HPDE6-E6E7 (cell line): ENCODE measurements at regions not wholly inside any gene's neighbourhood (a gene's known extent, or its start where the extent isn't known, plus 50 kb on each side); places are given as distances from the start of the nearest gene placed in this dataset.

Source experiments
- DNase-seq: peaks from one replicate; pipeline ENCODE4 v3.0.0; 2011; ENCODE audit warnings: missing footprints; ENCODE audit errors: extremely low spot score

DNA sequence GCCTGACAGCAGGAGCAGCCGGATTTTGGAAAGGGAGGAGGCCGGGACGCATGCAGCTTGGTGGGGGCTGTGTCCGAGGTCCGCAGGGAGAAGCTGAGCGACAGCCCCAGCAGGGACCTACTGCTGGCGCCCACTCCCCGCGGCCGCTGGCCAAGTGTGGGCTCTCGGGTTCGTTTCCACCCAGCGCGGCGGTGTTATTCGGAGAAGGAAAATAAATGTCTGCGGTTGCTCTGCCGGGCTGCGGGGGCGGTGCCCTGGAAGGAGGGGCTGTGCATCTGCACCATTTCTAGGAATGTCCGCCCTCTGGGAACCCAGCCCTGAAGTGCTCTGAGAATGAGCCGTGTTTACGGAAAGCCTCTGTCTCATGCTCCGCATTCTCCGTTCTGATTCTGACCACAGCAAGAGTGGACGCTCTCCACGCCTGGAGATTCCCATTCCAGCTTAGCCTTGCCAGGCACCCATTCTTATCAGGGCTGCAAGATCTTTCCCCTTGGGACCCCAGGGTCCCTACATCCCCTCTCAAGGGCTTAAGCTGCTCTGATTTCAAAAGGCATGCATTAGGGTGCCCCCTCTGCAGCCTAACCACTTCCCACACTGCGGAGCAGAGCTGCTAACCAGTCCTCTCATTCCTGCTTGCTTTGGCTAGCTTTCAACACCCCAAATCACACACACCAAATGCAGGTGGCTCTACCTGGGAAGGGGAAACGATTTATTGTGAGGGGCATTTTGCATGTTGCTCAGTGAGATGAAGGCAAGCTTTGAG lies 256.6 kb upstream of the GLI3 start:
- peak; percentile 63 for DNase-seq

DNA sequence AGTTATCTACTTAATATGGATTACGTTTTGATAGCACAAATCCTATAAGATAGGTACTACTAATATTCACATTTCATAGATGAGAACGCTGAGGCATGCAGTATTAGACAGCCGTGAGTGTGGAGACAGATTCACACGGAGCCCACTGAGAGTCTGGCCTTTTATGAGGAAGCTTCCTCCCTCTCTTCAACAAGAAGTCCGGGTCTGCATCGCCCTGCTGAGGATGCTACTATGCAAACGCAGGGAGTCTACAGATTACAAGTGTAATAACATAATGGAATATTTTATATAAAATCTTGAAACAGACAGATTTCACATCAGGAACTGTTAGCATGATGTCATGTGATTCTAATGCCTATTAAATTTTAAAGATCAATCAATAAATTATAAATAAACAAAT lies 255.9 kb upstream of the GLI3 start:
- no peak for DNase-seq

GRCh38 chr7:42491106-42491505 lies 254.1 kb upstream of the GLI3 start:
- DNase-seq = no peak

GRCh38 chr7:42489299-42489698 lies 252.3 kb upstream of the GLI3 start:
- DNase-seq = no peak

DNA sequence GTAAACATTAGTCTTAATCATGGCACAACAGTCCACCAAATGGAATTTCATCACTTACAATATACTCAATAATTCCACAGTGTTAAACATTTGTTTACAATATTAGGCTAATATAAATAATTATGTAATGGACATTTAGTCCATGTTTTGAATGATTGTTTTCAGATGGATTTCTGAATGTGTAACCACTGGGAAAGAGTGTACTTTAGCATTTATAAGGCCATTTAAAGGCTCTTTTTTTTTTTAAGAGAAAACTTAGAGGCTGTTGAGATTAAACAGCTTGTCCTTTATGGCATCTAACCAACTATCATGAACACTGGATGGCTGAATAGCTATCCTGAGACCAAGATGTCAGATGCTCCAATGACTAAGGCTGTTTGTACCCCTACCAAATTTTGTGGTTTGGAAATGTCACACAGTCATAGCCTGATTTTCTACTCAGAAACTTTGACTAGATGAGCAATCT lies 248.3 kb upstream of the GLI3 start:
- DNase-seq = no peak

DNA sequence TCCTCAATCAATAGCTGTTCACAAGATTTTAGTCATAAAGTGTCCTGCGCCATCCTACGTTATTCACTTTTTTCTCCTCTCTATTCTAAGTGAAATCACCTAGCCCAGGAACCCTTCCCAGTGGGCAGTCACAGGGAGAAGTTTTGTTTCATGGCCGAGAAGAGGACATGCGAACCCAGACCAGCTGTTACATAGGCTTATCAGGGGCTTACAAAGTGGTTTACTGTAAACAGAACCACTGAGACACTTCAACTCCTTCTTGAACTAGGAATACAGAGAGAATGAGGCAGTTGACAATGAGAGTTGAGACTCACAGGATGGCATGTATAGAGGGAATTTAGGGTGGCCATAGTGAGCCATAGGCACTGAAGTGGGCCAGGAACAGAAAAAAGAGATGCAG lies 246.9 kb upstream of the GLI3 start:
- no peak for DNase-seq

- DNase-seq = no peak
These were observed 243.0 kb upstream of the GLI3 start for GRCh38 chr7:42479816-42480633.

GRCh38 chr7:42479452-42479815 lies 242.4 kb upstream of the GLI3 start:
- no peak for DNase-seq

GRCh38 chr7:42478717-42479116 lies 241.7 kb upstream of the GLI3 start:
- DNase-seq = no peak

- no peak for DNase-seq
These were observed 239.2 kb upstream of the GLI3 start for GRCh38 chr7:42476255-42476654.

DNA sequence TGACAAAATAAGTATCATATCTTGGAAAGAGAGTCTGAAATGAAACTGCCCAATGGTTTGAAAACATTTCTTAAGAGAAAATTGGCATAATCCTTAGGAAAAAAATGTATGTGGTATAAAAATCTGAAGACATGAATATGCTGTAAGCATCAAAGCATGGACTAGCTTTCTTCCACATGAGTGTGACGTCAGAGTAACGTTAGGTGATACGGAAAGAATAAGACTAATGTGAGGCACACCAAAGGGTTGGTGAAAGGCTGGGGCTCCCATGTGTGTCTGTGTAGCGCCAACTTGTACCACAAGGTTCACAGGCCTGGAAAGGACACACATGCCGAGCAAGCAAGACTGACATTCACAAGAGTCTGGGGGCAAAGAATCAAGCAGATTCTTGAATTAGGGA lies 238.1 kb upstream of the GLI3 start:
- no peak for DNase-seq

DNA sequence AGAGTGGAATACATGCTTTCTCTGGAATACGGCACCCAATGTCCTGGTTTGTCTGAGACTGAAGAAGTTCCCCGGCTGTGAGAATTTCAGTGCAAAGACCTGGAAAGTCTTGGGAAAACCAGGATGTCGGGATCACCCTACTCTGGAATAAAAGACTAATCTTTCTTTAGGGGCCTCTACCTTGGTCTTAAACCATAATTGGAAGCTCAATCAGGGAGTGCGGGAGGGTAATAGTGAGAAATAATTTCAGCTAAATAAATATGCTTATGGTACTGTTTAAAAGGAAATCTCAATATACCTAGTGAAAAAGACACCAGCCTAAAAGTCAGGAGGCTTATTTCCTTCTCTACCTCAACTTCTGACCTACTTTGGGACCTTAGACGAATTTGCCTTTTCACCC lies 236.1 kb upstream of the GLI3 start:
- DNase-seq = no peak

- DNase-seq = no peak
These were observed 234.7 kb upstream of the GLI3 start for GRCh38 chr7:42471573-42472174.

GRCh38 chr7:42469341-42469740 lies 232.3 kb upstream of the GLI3 start:
- DNase-seq = no peak

DNA sequence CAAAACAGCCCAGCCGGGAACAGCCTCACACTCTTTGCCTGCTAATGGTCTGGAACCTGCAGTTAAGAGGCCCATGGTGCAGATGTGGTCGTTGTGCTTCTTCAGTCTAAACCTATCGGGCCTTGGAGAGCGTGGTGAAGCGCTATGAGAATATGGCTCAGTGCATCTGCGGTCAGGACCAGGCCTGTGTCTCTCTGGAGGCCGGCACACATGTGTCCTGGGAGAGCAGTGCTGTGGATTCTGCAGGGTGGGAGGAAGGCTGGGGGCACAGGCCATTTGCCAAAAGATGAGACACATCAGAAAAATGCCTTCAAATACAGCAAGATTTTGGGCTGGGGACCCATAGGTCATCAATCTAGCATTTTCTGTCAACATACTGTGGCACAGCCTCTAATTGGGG lies 231.5 kb upstream of the GLI3 start:
- DNase-seq = no peak

- DNase-seq = no peak
These were observed 224.5 kb upstream of the GLI3 start for GRCh38 chr7:42461537-42461936.

GRCh38 chr7:42460933-42461332 lies 223.9 kb upstream of the GLI3 start:
- DNase-seq = no peak

DNA sequence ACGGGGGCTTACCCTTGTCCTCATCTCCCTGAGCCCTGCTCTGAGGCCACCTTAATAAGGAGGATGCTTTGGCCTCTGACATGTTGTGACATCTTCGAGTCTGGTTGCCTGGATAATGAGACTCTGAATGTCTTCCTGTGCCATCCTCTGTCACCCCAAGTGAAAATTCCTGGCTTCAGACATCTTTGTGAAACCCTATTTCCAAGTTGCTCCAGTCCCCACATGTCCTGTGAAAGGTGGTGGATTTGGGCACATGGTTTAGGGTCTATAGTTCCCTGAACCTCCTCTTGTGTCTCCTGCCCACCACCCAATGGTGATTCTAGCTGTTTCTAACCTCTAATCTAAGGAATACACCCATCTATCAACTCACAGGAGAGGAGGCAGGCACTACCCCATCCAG lies 223.1 kb upstream of the GLI3 start:
- DNase-seq = no peak

DNA sequence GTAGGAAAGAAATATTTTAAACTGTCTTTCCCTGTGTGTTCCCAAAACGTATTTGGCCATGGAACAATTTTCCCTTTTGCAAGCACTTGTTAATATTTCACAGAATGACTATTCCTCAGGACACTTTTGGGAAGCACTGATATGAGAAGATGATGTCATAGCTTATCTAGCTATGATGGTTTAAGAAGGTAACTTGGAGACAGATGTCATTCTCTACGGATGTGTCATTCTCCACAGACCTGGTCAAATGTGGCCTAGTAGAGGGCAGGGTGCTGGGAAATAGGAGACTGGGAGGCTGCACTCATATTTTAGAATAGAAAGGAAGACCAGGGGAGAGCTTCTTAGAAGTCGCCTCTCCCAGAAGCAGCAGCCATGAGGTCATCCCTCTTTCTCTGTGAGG lies 220.7 kb upstream of the GLI3 start:
- no peak for DNase-seq

DNA sequence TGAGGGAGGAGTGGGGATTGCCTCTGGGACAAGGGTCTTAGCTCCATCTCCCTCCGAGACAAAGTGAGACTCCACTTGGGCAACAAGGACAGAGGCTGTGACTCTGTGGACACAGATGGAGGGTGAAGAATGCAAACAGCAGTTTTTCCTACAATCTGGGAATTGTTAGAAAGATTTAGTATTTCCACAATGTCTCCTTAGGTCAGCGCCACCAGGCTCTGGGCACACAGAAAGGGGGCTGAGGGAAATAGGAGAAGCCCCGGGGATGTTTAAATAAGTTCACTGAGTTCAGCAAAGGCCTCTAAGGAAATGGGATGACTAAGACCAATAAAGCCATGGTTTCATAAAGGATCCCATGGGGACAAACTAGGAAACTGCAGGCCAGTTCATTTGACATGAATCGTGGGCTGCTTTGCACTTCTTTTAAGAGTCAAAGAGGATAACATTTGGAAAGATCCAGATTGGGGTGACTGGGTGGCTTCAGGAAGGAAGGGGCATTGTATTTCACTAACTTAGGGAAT lies 219.8 kb upstream of the GLI3 start:
- no peak for DNase-seq

GRCh38 chr7:42456267-42456666 lies 219.3 kb upstream of the GLI3 start:
- DNase-seq = no peak

DNA sequence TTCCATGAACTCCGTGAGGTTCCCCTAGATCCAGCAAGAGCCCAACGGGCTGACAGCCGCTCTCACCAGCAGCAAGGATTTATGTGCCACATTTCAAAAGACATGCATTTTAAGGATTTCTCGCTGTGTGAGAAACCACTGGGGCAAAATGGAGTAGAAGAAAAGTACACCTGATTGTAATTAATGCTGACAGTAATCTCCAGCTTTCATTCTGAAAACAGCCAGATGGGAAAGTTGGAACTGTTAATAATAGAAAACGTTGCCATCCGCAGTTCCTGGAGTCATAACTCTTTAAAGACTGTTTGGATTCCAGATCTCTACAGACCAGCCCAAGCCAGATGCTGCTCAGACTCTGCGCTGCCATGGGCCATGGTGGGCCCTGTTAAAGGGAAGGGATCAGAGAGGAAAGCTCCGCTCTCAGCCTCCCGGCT lies 216.9 kb upstream of the GLI3 start:
- no peak for DNase-seq

DNA sequence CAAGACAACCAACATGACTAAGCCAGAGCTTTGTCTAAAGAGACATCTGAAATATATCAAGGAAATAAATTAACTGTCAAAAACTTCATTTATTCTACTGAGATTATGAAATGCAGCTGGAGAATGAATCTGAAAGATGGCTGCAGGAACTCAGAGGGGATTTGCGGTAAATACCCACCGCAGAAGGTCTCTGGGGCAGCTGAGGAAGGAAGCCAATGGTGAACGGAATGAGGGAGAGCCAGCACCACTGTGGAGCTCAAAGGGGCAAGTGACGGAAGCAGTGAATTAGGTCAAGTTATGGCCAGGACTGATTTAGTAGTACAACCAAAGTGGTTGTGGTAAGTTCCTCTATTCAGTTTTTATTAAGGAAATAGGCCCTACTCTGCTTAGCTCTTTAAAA lies 215.3 kb upstream of the GLI3 start:
- DNase-seq = no peak
